GM18867 (cell line): ENCODE measurements at regions not wholly inside any gene's neighbourhood (a gene's known extent, or its start where the extent isn't known, plus 50 kb on each side); places are given as distances from the start of the nearest gene placed in this dataset.
A peak's percentile ranks its signal among the peaks of the same experiment; 100 is the strongest.

Source experiments
- ATAC-seq: cut with Tn5 transposase; IDR thresholded peaks from one replicate; pipeline ENCODE4 v1.9.1; 2021; ENCODE audit warnings: mild to moderate bottlenecking, moderate library complexity; ENCODE audit not compliant: unreplicated experiment

GRCh38 chr5:108649646-108650045, 98.1 kb upstream of the FER start:
- no peak for ATAC-seq

- ATAC-seq = no peak
Observed at GRCh38 chr5:108649106-108649505, 98.6 kb upstream of the FER start.

- peak; percentile 99 for ATAC-seq
Observed at GRCh38 chr5:108642170-108642906, 105.4 kb upstream of the FER start.

GRCh38 chr5:108641596-108641995, 106.1 kb upstream of the FER start:
- ATAC-seq = no peak

DNA sequence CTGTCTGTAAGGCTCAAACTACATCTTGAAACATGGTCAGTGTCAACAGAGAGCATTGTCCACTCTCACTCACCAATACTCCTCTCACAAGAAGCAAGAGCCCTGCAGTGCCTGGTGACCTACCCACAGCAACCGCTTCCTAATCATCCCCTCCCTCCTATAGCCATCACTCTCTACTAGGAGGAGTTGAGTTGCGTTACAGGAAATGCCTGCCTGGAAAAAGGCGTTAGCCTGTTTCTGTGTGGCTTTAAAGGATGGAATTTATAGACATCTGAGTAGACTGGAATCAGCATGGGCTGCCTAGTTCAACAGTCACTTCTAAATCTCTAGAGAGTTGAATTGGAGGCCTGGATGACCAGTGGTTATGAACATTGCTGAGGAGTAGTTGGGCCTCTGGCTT, 108.3 kb upstream of the FER start:
- ATAC-seq = no peak

- no peak for ATAC-seq
Observed at GRCh38 chr5:108638021-108638420, 109.7 kb upstream of the FER start.

DNA sequence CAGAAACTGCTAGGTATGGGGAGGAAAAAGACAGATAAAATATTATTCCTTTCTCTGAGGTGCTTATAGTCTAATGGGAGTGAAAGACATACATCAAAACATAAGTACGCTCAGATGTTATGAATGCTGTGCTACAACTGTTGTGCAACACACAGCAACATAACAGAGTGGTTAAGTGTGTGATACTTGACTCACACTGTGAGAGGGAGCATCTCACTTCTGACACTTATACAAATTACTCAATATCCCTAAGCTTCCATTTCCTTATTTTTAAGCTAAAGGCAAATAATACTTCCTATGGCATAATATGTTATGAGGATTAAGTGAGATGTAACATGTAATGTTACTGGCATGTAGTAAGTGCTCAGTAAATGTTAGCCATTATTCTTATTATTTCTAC, 110.6 kb upstream of the FER start:
- no peak for ATAC-seq

DNA sequence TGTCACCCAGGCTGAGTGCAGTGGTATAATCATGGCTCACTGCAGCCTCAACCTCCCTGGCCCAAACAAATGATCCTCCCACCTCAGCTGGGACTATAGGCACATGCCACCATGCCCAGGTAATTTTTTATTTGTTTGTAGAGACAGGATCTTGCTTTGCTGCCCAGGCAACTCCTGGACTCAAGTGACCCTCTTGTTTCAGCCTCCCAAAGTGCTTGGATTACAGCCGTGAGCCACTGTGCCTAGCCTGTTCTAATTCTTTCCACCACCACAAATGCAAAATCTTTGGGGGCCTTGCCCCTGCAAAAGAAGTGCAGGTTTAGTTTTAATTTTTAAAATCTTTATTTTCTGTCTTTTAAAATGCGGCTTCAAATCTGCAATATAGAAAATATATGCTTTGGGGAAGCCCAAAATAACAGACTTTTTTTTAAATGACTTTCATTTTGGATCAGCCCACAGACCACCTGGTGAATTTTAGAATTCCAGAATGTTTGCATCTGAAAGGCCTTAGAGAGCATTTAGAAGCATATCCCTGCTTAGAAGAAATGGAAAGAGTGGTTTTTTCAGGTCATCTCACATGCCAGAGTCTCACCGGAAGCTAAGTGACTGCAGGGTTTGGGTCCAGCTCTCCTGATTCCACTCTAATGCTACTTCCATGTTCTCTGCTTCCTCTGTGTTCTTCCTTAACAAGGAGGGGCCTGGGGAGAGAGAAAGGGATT, 111.4 kb upstream of the FER start:
- no peak for ATAC-seq

DNA sequence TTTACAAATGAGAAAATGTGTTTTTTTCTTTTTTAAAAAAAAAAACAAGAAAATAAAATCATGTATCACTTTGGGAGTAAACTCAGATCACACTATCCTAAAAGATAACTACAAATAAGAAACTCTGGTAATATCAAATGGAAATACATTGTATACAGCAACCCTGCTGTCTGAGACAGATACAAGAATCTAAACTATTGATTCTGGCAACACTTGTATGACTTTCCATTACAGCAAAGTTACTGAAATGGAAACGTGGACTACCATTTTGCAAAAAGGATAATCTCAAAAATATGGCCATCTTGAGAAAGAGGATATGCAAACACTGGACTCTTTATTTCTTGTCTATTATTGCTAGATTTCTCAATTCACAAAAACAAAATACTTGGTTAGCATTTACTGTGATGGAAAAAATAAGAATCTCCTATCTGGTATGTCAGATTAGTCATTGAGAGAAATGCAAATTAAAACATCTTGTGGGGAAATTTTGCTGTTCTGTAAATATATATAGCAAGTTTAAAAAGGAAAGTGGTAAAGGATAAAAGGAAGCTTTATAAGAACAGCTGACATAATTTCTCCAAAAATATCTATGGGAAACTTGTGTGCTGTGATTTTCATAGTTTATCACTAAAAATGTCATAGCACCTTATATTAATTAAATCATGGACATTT, 112.9 kb upstream of the FER start:
- peak; percentile 73 for ATAC-seq

DNA sequence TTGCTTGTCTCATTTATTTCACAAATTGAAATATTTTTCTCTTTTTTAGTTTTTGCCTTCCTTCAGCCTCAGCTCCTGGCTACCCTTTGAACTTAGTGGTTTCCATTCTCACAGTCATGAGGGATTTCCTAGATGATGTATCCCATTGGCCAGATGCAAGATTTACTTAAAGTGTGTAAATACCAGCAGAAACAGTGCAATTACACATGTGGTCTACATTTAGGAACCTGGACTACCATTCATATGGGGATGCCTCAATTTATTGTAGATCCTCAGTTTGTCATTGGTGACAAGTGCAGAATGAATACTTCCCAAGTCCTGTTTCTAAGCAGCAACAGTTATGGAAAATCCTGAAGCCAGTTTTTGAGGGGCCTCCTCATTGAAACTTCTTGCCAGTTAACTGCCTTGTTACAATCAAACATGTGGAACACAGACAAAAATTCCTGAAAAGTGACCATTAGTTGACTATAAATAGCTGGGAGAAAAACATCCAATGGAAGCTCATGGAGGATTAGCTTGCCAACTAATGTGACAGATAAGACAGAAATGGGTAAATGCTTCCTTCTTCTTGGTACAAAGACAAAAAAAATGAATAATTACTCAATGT, 113.6 kb upstream of the FER start:
- ATAC-seq = no peak

DNA sequence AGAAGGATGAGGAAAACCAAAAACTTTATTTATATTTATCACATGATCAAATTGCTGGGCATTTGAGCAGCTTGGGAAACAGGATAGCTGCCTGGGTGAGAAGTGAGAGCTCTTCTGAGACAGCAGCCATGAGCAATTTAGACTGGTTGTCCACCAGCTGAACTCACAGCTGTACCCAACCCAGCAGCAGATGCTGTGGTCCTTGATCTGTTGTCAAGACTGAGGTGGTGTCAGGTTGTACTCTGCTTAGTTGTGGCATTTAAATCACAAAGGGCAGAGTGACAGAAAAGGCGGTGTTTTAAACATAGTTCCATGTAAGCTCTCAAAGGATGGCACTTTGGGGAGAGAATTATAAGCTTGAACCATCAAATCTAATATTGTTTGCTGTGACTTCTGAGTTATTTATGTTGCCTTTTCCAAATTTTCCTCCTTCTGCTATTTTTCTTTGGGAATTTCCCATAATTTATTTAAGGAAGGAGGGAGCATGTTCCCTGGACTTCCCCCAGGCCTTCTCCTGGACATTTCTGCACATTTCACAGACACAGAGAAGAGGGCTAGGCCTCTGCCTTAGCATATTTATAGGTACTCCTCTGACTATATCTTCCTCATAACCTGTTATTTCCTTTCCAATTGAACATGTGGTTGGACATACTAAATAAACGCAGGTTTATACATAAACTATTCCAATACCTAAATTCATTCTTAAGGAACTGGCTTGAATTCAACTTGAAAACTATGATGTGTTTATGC, 117.7 kb upstream of the FER start:
- ATAC-seq = no peak

GRCh38 chr5:108625654-108626053, 122.0 kb upstream of the FER start:
- peak; percentile 91 for ATAC-seq

GRCh38 chr5:108623826-108624225, 123.9 kb upstream of the FER start:
- ATAC-seq = no peak

DNA sequence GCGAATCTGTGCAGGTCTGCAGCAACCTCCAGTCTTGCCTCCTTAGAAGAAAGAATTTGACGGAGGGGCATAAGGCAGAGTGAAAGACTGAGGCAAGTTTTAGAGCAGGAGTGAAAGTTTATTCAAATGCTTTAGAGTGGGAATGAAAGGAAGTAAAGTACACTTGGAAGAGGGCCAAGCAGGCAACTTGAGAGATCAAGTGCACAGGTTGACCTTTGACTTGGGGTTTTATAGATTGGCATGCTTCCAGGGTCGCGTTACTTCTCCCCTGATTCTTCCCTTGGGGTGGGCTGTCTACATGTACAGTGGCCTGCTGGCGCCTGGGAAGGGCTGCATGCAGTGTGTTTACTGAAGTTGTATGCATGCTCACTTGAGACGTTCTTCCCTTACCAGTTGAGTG, 127.2 kb upstream of the FER start:
- ATAC-seq = no peak

DNA sequence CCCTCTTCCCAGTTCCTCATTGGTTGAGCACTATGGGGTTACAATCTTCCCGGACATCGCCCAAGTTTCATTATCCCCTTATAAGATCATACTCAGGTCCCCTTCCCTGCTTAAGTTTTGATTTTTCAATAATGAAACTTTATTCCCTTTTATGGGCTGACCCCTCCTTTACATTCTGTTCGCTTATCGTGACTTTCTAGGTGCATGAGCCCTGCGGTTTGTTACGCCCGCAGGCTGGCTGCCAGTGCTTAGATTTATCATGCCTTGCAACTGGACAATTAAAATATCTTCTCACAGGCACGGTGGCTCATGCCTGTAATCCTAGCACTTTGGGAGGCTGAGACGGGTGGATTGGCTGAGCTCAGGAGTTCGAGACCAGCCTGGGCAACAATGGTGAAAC, 127.9 kb upstream of the FER start:
- ATAC-seq = no peak

GRCh38 chr5:108617467-108618435, 129.9 kb upstream of the FER start:
- no peak for ATAC-seq

DNA sequence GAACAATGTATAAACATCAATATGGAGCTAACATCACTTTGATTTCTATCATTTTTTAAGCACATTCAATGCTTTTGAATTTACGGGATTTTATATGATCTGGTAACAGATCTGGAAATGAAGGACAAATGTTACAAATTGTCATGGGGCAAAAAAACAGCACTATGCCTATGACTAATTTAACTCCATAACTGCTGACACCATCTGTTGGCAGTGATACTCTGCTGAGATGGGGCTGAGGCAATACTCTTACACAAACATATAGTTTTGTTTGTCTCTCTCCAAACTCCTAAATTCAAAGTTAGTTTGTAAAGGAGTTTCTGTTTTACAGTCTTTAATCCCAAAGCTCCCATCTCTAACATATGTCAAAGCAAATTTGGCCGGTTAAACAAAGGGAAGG, 132.5 kb upstream of the FER start:
- no peak for ATAC-seq

- ATAC-seq = no peak
Observed at GRCh38 chr5:108607421-108607820, 140.3 kb upstream of the FER start.

DNA sequence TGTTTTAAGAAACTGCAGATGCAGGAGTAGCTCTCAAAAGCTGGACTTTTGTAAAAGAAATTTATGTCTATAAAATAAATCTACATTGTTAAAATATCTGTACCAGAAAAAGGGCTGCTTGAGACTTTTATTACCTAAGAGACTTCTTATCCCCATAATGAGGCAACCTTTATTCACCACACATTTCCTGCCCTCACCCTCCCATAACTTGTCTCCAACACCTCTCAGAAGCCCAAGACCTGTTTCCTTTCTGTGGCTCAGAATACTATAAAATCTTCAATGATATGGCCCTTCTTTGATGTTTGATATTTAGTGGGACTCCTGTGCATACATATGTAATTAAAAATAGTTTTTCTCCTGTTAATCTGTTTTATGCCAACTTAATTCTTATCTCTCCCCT, 141.5 kb upstream of the FER start:
- no peak for ATAC-seq

- no peak for ATAC-seq
Observed at GRCh38 chr5:108602830-108603229, 144.9 kb upstream of the FER start.
